Activated B cell treated with CpG ODN at 0.5 μM for 24 hours (primary cell): ENCODE measurements at regions not wholly inside any gene's neighbourhood (a gene's known extent, or its start where the extent isn't known, plus 50 kb on each side); places are given as distances from the start of the nearest gene placed in this dataset.

Experiments used
- ATAC-seq: fragments of 200-7000 bp; cut with Tn5 transposase; one replicate; pipeline ENCODE4 v1.10.0; 2021; ENCODE audit warnings: low read depth, mild to moderate bottlenecking, moderate library complexity
- CTCF ChIA-PET: fragments of 350-600 bp; sonication (Branson Sonifier 250); formaldehyde crosslinking; loops from one replicate; lab custom pipeline; 2021; ENCODE audit warnings: antibody characterized with exemption; lab: Charles Lee
- POLR2A ChIA-PET: fragments of 350-600 bp; sonication (Branson Sonifier 250); formaldehyde crosslinking; loops from one replicate; lab custom pipeline; 2021; ENCODE audit warnings: antibody characterized with exemption; lab: Charles Lee
- DNase-seq: peaks from one replicate; pipeline ENCODE4 v3.0.0; 2022
- H3K27ac Mint-ChIP-seq: one replicate; pipeline ENCODE4 v1.8.0; 2020; ENCODE audit warnings: mixed read lengths
- H3K27me3 Mint-ChIP-seq: one replicate; pipeline ENCODE4 v1.8.0; 2021; ENCODE audit warnings: mixed read lengths
- H3K36me3 Mint-ChIP-seq: one replicate; pipeline ENCODE4 v1.8.0; 2021; ENCODE audit warnings: low read depth, mixed read lengths
- H3K4me1 Mint-ChIP-seq: one replicate; pipeline ENCODE4 v1.8.0; 2021; ENCODE audit warnings: mixed read lengths
- H3K4me3 Mint-ChIP-seq: one replicate; pipeline ENCODE4 v1.8.0; 2020; ENCODE audit warnings: mild to moderate bottlenecking, mixed read lengths
- H3K9me3 Mint-ChIP-seq: one replicate; pipeline ENCODE4 v1.8.0; 2020; ENCODE audit warnings: mixed read lengths
- intact Hi-C: fragments of 100-400 bp; cut with micrococcal nuclease; formaldehyde crosslinking; loops from one replicate; pipeline ENCODE4 v1.15.1; 2024
- TF ChIP-seq, protein P1 (sequence below): fragments of 200-600 bp; IDR thresholded peaks from one replicate; pipeline ENCODE4 v1.8.0; 2022; ENCODE audit warnings: antibody characterized with exemption, mild to moderate bottlenecking

DNA sequence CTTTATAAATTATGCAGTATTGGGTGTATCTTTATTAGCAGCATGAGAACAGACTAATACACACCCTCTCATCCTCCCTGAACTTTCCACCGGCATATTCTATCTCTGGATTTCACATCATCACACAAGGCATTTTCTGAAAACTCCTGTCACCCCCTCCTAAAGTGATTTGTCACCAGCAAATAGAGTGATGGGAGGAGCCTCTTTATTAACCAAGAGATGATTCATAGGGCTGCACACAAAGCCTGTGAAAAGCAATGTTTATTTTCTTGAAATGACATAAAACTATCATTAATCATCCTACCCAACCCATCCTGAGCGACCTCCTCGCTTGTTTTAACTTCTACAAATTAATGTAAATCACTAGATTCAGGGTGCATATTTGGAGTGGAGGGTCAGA lies 394.7 kb upstream of the SULF2 start:
- ATAC-seq (no peak), DNase-seq (no peak)
- POLR2A ChIA-PET = no interaction called here
- Mint-ChIP-seq H3K4me3 (no peak overlapping the region), H3K27me3 (no peaks in the 10 kb centered on the region), H3K4me1 (no peaks in the 10 kb centered on the region), H3K36me3 (no peaks in the 10 kb centered on the region), H3K9me3 (no peaks in the 10 kb centered on the region), H3K27ac (no peak overlapping the region)
- intact Hi-C loops = no loop called here
- CTCF ChIA-PET = no interaction called here
- TF ChIP-seq, protein P1, sequence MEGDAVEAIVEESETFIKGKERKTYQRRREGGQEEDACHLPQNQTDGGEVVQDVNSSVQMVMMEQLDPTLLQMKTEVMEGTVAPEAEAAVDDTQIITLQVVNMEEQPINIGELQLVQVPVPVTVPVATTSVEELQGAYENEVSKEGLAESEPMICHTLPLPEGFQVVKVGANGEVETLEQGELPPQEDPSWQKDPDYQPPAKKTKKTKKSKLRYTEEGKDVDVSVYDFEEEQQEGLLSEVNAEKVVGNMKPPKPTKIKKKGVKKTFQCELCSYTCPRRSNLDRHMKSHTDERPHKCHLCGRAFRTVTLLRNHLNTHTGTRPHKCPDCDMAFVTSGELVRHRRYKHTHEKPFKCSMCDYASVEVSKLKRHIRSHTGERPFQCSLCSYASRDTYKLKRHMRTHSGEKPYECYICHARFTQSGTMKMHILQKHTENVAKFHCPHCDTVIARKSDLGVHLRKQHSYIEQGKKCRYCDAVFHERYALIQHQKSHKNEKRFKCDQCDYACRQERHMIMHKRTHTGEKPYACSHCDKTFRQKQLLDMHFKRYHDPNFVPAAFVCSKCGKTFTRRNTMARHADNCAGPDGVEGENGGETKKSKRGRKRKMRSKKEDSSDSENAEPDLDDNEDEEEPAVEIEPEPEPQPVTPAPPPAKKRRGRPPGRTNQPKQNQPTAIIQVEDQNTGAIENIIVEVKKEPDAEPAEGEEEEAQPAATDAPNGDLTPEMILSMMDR = no peak

DNA sequence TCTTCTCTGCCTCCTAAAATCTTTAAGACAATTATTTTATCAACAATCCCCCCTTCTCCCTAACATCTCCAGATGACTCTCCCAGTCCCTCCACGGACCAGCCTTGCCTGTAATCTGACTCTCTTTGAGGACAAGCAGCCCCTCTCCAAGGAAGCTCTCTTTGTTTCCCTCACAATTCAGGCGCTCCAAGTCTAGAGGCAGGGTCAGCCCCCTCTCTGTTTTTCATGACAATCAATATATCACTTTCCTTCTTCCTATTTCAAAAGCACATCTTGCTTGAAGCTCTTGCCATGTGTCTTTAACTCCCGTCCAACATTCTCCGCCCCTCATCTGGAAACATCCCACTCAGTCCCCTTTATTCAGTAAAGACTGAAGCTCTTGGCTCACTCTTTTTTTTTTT lies 393.4 kb upstream of the SULF2 start:
- ATAC-seq (no peak), DNase-seq (no peak)
- Mint-ChIP-seq H3K4me1 (no peaks in the 10 kb centered on the region), H3K9me3 (no peaks in the 10 kb centered on the region), H3K27me3 (no peaks in the 10 kb centered on the region), H3K27ac (no peak overlapping the region), H3K4me3 (no peak overlapping the region), H3K36me3 (no peaks in the 10 kb centered on the region)
- intact Hi-C loops = no loop called here
- ChIA-PET POLR2A (no interaction called here), CTCF (no interaction called here)
- TF ChIP-seq, protein P1 = no peak

DNA sequence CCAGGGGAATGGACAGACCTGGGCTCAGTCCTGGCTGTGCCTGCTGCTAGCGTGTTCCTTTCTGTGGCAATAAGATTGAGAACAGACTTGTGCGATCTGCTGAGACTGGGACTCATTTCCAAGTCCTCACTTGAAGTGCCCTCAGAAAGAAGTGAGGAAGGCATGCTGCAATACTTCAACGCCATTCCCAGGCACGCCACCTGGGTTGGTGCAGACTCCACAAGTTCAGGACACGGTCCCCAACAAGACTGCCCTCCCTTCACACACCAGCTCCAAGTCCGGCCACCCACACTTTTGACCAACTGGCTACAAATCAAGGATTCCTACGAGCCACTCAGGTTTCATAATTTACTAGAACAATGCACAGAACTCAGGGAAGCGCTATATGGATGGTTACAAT lies 391.8 kb upstream of the SULF2 start:
- ChIA-PET POLR2A (interaction anchor here (0.6 kb wide), 1 partner anchor 22 kb away, joined by 4 read pairs; no protein-coding TSS in a partner anchor), CTCF (no interaction called here)
- no peaks in the 10 kb centered on the region for H3K36me3 Mint-ChIP-seq
- H3K9me3 Mint-ChIP-seq = peaks cover 4% of the 10 kb centered on the region
- intact Hi-C loops = no loop called here
- no peaks in the 10 kb centered on the region for H3K27me3 Mint-ChIP-seq
- no peaks in the 10 kb centered on the region for H3K4me1 Mint-ChIP-seq
- TF ChIP-seq, protein P1 = no peak
- ATAC-seq (no peak), DNase-seq (no peak)
- H3K27ac Mint-ChIP-seq = no peak overlapping the region
- H3K4me3 Mint-ChIP-seq = no peak overlapping the region

DNA sequence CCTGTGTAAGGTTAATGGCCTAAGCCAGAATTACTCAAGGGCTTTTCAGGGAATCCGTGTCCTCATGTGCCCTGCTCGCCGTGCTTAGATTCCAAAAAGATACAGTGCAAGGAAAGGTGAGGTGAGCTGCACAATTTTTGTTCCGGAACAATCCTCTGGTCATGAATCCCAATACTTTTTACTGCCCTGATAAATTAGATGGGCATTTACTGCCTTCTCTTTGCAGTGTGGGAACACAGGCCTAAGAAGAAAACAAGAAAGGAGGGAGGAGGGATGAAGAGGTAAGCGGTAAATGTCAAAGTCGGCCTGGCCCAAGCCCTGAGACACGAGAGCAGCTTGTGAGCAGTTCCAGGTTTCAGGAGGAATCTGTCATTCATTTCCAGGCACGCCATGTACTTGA lies 390.9 kb upstream of the SULF2 start:
- ChIA-PET POLR2A (no interaction called here), CTCF (no interaction called here)
- Mint-ChIP-seq H3K4me3 (no peak overlapping the region), H3K27ac (no peak overlapping the region), H3K27me3 (peaks cover 2% of the 10 kb centered on the region), H3K36me3 (no peaks in the 10 kb centered on the region), H3K4me1 (no peaks in the 10 kb centered on the region), H3K9me3 (peaks cover 4% of the 10 kb centered on the region)
- intact Hi-C loops = no loop called here
- ATAC-seq (no peak), DNase-seq (no peak)
- TF ChIP-seq, protein P1 = no peak

DNA sequence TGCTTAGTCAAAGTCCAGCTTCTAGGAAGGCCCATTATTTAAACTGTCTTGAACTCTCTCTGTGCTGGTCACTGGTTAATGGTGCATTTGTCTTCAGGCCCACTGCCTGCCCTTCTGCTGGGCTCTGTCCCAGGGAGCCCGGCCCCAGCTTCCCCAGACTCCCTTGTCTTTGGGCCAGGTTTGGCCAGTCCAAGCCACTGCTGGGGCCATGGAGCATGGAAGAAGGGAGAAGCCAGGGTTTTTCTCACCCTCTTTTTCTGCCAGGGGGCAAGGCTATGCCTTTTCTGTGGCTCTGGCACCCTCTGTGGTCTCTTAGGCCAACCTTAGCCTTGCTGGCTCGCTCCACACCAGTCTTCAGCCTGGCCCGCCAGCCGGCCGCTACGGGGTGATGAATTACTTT lies 390.0 kb upstream of the SULF2 start:
- ChIA-PET CTCF (no interaction called here), POLR2A (no interaction called here)
- intact Hi-C loops = no loop called here
- Mint-ChIP-seq H3K4me1 (no peaks in the 10 kb centered on the region), H3K9me3 (peaks cover 4% of the 10 kb centered on the region), H3K27me3 (peaks cover 5% of the 10 kb centered on the region), H3K4me3 (no peak overlapping the region), H3K27ac (no peak overlapping the region), H3K36me3 (no peaks in the 10 kb centered on the region)
- no peak for ATAC-seq
- no peak for DNase-seq
- TF ChIP-seq, protein P1 = no peak
